GM19023 (cell line): ENCODE measurements at regions not wholly inside any gene's neighbourhood (a gene's known extent, or its start where the extent isn't known, plus 50 kb on each side); places are given as distances from the start of the nearest gene placed in this dataset.
"Not testable (repeated sequence)": the region's sequence is repeated elsewhere in the genome, so short reads cannot be mapped to it uniquely, and the experiment has no call there.

Source experiments
- ATAC-seq: cut with Tn5 transposase; IDR thresholded peaks from one replicate; pipeline ENCODE4 v1.9.1; 2021; ENCODE audit warnings: mild to moderate bottlenecking, moderate library complexity; ENCODE audit not compliant: unreplicated experiment

DNA sequence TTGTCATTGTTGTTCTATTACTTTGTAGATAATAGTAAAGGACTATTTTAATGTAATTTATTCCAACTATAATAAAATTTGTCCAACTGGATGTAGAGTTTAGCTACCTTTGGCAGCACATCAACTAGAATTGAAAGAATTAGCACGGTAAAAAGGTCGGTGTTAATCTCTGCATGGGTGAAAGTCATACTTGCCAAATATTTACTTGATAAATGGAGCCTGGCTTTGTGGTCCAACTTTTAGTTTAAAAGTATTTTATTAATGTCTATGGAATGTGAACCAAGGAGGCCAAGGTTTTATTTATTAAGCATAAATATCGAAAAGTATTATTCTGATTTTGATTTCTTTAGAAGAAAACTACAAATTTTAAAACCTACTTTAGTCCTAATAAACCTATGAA, 1389.0 kb downstream of the PCDH9 start:
- no peak for ATAC-seq

DNA sequence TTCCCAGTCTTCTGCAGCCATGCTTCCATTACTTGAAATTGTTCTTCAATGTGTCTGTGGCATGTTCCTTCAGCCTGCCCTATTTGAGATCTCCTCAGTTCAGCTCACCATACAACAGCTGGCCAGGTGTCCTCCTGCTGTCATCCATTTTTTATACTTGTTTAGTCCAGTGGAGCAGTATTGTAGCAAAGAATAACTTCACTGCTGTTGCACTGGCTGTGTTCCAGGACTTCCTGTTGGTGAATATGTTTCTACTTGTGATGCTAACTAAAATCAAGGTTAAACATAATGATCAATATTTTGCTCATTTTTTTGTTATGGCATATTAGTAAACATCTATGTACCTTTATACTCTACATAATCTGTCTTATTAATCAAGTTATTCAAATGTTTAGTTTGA, 1394.1 kb downstream of the PCDH9 start:
- no peak for ATAC-seq

DNA sequence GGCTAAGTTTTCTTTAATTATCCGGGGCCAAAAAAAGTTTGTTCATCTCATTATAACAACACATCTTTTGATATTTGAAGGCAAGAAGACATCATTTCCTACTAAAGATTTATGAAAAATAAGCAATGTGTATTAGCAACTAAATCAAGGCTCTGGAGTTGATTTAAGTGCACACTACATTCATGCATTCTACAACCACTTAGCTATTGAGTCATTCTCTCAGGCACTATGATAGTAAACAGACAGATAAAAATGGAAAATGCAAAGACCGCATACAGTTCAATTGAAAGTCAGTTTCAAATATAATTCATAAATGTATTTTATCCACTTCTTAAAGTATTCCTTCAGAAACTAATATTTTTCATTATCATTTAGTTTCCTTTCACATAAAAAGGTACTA, 1395.2 kb downstream of the PCDH9 start:
- no peak for ATAC-seq

DNA sequence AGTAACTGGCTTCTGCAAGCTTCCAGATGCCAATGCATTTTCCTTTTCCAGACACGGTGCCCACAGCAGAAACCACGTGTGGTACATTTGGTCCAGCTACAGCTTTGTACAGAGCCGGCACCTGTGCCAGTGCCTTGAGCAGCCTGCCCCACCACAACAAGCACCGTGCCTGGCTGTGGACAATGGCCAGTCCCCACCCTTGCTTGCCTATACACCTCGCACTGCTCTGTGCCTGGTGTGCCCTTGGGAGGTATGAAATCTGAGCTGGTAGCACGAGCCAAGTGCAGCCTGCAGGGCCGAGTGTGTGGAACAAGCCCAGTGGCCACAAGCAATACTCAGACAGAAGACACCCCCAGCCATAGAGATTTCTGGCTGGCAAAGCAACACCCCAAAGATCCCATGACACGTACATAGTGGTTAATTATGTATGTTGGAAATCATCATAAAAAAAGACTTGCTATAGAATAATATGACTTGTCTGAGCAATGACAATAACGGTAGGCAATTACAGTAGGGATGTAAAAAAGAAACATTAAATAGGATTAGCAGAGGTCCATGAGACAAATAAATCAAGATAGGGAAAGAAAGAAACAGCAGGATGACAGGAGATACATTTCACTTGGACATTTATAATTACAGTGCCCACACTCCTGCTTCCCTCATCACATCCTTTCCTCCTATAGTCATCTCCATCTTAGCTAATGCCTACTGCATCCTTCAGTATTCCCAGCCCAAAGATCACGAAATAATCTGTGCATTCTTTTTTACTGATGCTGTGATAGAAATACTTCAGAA, 1399.5 kb downstream of the PCDH9 start:
- ATAC-seq, result no peak

DNA sequence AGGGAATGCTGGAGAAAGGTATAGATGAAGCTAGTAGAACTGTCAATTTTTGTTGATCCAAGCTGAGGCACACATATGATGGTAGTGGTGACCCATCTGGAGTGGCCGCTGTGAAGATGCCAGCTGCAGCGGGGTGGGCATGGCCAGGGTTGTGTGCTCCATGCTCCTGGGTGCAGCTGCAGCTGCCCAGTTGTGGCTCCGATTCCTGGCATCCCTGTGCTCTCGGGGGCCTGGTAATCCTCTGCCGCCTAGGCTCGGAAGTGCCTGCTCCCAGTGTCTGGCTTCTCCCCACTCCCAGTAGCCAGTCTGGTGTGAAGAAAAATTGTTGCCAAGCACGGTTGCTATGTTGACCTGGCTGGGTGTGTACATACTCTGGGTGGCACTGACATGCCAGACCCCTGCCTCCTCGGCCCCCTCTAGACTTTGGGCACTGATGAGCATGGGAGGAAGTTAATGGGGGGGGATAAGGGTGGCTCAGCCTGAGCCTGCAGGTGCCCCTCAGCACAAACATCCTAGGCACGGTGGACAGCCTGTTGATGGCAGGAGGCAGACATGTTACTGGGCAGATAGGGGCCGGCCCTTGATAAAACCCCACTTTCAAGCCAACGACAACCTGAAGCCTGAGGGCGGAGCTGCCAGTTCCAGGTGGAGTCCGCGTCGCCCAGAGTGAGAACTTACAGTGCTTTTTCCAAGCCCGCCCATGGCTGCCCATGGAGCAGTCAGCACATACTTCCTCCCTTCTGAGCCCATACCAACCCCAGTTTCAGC, 1400.7 kb downstream of the PCDH9 start:
- ATAC-seq, result no peak

DNA sequence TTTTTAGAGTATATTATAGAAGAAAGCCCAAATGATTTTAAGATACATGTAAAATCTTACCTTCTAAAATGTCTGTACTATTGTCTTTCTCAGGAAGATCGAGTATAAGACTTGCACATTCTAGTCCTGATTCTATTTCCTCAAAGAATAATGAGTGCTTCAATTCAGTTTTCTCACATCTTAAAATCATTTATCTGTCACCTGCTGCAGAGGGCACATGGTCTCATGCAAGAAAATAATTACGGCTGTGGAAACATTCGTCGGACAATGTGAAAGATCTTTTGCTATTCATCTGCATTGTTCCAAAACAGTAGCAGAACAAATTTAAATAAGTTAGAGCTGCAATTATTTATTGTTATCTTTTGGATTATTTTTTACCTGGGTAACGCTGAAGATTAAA, 1403.5 kb downstream of the PCDH9 start:
- no peak for ATAC-seq

DNA sequence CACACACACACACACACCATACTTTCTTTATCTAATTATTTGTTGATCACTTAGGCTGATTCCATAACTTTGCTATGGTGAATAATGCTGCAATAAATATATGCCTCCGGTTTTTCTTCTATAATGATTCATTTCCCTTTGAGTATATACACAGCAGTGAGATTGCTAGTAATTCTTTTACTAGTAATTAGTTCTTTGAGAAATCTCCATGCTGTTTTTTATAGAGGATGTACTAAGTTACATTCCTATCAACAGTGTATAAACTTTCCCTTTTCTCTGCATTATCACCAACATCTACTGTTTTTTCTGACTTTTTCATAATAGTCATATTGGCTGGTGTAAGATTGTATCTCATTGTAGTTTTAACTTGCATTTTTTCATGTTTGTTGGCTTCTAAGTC, 1405.1 kb downstream of the PCDH9 start:
- no peak for ATAC-seq

DNA sequence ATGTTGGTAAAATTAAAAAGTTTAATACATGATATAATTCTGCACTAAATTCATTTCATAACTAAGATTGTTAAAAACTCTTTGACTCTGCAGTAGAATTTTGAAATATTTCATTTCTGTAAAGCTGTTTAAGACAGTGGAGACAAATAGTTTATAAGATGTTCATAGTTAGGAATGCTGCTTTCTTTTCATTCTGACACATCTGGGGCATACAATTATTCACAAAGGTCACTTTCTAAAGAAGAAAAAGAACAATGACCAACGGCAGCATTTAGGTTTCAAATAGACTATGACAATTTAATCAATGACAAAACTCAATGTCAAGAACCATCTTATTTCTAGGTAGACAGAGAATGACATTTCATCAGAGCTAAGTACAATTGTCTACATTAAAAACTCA, 1422.1 kb downstream of the PCDH9 start:
- no peak for ATAC-seq

DNA sequence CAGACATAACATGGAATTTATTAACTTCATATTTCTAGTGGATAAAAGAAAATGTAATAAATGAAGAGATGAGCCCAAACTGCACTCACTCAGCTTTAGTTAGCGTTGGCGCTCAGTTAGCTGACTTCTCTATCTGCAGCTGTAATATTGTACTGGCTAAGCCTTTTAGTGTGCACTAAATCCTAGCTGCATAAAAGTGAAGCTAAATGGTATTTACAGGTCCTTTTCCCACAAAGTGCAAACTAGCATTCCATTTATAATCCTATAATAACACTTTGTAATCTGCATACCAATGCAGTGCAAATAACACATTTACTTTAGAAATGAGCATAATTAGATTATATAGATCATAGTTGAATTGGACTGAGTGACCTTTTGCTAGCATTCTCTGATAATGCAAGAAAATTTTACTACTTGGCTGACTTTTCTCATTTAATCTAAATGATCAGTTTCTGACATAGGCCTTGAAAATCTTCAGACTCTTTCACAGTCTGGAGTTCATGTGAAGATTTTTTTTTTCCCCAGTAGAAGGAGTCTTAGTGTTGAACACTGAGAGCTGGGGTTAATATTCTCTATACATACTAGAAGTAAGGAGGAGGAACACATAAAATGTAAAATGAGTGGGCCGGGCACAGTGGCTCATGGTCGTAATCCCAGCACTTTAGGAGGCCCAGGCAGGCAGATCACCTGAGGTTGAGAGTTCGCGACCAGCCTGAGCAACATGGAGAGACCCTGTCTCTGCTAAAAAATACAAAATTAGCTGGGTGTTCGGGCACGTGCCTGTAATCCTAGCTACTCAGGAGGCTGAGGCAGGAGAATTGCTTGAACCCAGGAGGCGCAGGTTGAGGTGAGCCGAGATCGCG, 1426.4 kb downstream of the PCDH9 start:
- ATAC-seq, result no peak

DNA sequence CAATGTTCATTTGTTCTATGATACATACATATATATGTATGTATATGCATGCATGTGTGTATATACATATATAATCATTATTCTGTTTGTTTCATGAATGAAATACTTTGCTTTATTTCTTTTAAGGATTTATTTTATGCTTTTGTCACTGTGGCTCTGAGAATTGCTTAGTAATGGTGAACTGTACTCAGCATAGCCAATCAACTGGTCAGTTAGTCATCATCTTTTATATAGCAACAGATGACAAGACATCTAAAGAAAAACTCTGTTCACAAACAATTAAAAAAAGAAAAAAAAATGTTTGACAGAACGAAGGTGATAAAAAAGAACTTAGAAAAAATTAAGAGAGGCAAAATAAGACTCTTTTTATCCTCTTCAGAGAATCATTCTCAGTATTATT, 1440.3 kb downstream of the PCDH9 start:
- ATAC-seq, result no peak

DNA sequence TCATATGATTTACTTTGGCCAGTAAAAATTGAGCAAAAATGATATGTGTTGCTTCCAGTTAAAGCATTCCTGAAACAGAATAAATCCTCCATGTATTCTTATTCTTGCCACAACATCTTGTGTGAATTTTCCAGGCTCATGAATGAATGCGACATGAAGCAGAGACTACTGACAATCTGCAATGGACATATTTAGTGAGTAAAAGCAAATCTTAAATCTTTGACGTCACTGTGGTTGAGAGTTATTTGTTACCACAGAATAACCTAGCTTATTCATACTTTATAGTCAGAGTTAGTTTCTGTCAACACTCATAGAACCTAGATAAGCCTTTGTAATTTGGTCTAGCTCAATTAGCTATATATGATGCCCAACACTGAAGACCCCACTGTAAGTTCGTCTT, 1443.1 kb downstream of the PCDH9 start:
- ATAC-seq, result no peak

DNA sequence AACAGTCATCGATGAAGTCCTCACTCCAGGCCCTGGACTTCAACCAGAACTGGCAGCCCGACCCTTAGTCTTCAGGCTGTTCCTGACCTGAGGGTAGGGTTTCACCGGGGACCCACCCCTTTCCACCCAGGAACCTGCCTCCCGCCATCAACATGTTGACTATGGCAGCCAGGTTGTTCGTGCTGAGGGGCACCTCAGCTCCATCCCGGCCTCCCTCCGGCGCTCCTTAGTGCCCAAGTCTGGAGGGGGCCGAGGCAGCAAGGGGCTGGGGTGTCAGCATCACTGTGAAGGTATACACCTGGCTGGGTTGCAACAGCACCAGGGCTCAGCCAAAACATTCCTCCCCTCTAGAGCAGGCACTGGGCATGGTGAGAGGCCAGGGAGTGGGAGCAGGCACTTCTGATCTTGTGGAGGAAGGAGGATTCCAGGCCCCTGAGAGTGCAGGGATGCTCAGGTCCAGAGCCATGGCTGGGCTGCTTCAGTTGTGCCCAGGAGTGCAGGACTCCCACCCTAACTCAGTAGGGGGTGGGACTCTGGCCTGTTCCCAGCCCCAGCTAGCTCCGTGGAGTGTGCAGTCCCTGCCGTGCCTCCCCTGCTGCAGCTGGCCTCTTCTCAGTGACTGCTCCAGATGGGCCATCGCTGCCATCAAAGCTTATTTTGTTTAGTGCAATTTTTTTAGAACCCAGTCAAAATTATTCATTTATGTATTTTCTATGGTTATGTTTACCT, 1445.9 kb downstream of the PCDH9 start:
- ATAC-seq, result no peak

DNA sequence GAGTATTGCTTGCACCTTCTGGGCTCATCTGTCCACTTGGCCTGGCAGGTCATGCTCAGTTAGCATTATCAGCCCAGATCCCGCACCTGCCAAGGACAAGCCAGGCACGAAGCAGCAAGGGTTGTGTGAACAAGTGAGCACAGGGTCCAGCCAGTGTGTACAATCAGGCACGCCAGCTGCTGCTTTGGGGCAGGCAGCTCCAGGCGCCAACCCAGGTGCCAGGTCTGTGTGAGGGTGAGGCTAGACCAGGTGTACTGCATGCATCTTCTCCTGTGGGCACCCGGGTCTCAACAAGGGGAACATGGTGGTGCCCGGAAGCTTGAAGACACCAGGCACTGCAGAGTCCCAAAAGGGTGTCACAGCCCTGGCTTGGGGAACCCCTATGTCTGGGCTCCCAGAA, 1446.8 kb downstream of the PCDH9 start:
- ATAC-seq, result no peak

DNA sequence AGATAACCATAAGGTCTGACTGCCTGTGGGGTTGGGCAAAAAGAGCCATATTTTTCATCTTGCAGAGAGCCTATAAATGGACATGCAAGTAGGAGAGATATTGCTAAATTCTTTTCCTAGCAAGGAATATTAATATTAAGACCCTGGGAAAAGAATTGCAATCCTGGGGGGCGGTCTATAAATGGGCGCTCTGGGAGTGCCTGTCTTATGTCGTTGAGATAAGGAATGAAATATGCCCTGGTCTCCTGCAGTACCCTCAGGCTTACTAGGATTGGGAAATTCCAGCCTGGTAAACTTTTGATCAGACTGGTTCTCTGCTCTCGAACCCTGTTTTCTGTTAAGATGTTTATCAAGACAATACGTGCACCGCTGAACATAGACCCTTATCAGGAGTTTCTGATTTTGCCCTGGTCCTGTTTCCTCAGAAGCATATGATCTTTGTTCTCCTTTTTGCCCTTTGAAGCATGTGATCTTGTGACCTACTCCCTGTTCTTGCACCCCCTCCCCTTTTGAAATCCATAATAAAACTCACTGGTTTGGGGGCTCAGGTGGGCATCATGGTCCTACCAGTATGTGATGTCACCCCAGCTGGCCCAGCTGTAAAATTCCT, 1458.3 kb downstream of the PCDH9 start:
- ATAC-seq, result not testable (repeated sequence)

DNA sequence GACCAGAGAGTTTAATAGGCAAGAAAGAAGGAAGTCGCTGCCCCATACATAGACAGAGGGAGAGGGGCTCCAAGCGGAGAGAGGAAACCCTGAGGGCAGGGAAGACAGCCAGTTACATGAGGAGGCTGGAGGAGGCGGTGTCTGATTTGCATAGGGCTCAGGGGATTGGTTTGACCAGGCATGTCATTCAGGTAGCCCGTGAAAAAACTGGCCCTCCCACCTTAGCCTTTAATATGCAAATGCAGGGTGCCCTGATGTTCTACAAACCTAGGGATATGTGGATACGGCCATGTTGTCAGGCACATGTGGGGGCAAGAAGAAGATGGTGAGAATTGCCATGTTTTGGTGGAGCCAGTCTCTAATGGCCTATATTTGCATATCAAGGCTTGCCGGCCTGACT, 1461.6 kb downstream of the PCDH9 start:
- no peak for ATAC-seq

DNA sequence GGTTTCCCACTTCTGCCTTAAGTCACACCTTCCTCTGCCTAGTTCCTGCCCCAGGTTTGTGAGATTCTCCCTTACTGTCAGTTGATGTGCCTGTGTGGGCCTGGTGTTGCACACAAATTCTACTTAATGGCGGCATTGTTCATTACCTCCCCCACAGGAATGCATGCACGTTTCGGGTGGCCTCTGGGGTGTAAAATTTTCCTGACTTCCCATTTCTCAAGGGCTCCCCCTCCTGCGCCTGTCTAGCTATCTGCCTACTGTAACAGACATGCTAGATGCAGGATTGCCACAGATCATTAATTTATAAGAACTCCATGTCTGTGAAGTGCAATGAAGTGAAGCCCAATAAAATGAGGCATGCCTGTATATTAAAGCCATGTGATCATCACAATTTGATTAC, 1466.3 kb downstream of the PCDH9 start:
- ATAC-seq, result no peak

DNA sequence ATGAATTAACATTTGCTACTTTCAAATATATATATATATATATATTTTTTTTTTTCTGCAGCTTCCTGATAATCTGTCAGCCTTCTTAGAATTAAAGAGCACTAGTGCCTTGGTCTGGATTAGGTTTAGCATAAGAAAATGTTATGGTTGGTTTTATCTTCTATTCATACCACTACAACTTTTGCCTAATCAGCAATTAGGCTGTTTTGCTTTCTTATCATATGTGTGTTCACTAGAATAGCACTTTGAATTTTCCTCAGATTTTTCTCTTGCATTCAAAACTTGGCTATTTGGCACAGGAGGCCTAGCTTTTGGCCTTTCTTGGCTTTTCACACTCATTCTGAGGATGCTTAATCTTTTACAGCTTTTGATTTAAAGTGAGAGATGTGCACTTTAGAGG, 1468.1 kb downstream of the PCDH9 start:
- ATAC-seq, result no peak

DNA sequence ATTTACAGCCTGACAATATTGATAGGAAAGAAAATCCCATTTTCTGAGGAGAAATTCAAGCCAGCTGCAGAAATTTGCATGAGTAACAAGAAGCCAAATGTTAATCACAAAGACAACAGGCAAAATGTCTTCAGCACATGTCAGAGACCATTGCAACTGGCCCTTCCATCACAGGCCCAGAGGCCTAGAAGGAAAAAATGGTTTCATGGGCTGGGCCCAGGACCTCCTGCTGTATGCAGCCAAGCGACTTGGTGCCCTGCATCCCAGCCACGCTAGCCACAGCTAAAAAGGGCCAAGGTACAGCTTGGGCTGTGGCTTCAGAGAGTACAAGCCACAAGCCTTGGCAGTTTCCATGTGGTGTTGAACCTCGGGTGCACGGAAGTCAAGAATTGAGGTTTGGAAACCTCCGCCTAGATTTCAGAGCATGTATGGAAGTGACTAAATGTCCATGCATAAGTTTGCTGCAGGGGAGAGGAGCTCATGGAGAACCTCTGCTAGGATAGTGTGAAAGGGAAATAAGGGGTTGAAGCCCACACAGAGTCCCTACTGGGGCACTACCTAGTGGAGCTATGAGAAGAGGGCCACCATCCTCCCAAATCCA, 1474.0 kb downstream of the PCDH9 start:
- no peak for ATAC-seq

DNA sequence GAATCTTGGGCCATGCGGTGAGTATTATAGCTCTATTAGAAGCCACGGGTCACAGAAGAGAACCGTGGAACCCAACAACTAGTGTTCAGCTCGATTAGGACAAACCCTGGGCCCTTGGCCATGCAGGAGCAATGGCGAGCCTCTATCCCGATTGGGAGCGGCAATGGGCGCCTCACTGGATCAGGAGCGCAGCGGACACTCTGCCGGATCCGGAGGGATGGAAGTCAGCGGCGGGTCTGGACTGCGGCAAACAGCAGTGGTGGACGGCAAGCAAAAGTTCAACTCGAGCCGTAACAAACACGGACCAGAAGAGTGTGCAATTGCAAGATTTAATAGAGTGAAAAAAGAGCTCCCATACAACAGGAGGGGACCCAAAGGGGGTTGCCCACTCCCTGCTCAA, 1481.9 kb downstream of the PCDH9 start:
- ATAC-seq, result no peak

DNA sequence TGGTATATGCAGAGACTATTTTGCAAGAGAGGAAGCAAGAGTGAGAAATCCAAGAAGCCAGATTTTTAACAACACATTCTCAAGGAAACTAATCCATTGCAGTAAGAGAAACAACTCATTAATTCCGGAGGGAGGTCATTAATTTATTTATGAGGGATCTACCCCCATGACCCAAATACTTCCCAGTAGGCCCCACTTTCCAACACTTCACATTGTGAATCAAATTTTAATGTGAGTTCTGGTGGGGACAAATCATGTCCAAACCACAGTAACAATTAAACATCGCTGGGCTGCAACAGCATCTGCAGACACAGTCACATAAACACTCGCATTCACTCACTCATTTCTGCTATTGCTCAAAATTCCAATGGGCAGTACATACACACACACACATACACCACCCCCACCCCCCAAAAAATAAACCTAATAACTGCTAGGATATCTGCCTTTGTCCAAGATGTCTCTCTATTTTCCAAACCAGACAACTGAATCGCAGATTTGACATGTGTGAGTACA, 1483.7 kb downstream of the PCDH9 start:
- ATAC-seq, result no peak
